ENCODE measurements at regions not wholly inside any gene's neighbourhood (a gene's known extent, or its start where the extent isn't known, plus 50 kb on each side); places are given as distances from the start of the nearest gene placed in this dataset.
"Not testable (repeated sequence)": the region's sequence is repeated elsewhere in the genome, so short reads cannot be mapped to it uniquely, and the experiment has no call there.

DNA sequence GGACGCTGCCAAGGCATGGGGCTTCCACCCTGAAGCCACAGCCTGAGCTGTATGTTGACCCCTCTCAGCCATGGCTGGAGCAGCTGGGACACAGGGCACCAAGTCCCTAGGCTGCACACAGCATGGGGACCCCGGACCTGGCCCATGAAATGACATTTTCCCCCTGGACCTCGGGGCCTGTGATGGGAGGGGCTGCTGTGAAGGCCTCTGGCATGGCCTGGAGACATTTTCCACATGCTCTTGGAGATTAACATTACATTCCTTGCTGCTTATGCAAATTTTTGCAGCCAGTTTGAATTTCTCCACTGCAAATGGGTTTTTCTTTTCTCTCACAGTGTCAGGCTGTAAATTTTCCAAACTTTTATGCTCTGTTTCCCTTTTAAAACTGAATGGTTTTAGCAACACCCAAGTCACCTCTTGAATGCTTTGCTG is 463.6 kb downstream of the ZWINT start:
- no peak for DNase-seq

DNA sequence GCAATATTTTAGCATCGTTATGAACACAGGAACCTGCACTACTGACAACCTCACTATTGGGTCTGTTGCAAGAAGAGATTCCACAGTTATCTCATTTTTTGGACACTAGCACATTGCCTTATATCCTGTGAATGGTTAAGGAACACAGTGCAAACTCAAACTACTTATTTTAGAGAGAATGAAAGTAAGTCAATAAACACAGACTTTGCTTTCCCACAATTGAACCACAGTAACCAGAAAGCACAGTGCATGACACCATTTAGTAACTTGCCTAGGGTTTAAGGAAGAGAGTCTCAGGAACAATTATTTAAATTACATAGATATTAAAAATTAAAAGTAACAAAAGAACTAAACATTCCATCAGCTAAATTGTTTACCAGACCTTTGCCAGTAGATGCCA is 468.8 kb downstream of the ZWINT start:
- DNase-seq, result no peak

- DNase-seq, result no peak
These were observed 479.5 kb downstream of the ZWINT start for GRCh38 chr10:55881588-55881987.

GRCh38 chr10:55873485-55873884 is 487.6 kb downstream of the ZWINT start:
- DNase-seq, result no peak

DNA sequence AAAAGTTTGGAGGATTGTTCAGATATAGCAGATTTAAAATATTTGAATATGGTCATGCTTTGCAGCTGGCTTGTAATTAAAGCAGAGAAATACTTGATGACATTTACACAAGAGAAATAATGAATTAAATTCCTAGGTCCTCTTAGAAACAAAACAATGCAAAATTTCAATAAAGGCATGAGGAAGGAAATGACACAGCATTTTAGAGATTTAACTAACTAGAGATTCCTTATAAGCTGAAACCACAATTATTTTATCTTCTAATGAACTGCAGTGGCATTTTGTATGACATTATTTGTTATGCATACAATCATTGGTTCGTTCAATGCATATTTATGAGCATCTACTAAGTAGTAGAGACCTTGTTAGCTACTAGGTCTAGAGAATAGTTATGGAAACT is 490.9 kb downstream of the ZWINT start:
- DNase-seq, result no peak

GRCh38 chr10:55867848-55868247 is 493.2 kb downstream of the ZWINT start:
- no peak for DNase-seq

DNA sequence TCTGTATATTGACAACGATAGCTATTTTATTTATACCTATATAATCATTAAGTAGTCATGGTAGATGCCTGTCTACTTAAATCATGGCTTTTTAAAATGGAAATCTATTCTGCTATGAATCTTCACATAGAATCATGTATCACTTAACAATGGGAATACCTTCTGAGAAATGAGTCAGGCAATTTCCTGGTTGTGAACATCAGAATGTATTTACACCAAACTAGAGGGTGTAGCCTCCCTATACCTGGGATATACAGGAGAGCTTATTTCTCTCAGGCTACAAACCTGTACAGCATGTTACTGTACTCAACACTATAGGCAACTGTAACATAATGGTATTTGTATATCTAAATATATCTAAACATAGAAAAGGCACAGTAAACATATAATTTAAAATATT is 502.3 kb downstream of the ZWINT start:
- DNase-seq, result no peak

- DNase-seq, result no peak
These were observed 508.2 kb downstream of the ZWINT start for GRCh38 chr10:55852900-55853299.

DNA sequence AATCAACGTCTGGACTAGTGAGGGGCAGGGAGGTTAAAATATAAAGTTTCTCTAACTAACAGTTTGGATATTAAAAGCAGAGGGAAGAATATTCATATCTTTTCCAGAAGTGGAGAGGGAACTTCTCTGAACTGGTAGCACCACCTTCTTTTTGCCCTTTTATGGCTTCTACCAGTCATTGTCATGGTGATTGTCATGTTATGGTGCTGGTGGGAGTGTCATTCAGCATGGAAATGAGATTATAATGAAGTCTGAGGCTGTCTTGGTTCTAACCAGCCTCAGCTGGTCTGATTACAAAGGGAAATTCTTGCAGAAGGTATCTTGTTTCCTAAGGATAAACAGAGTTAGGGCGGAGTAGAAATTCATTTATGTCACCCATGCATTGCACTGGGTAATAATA is 523.8 kb downstream of the ZWINT start:
- no peak for DNase-seq

DNA sequence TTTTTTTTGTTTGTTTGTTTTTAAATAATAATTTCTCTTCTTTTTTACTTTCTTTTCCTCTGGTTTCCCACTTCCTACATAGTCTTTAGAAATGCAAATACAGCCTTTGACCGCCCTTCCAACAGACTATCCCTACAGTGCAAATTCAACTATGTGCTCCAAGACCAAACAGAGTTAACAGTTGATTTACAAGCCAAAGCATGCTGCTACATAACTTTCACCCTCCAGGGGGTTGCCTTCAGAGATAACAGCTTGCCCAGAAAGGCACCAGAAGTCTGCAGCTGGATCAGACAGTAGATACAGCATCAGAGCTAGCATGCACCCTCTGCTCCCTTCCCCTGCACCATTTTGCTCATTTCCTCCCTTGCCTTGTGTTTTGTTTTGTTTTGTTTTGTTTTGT is 539.0 kb downstream of the ZWINT start:
- no peak for DNase-seq

- no peak for DNase-seq
These were observed 540.6 kb downstream of the ZWINT start for GRCh38 chr10:55820478-55820877.

DNA sequence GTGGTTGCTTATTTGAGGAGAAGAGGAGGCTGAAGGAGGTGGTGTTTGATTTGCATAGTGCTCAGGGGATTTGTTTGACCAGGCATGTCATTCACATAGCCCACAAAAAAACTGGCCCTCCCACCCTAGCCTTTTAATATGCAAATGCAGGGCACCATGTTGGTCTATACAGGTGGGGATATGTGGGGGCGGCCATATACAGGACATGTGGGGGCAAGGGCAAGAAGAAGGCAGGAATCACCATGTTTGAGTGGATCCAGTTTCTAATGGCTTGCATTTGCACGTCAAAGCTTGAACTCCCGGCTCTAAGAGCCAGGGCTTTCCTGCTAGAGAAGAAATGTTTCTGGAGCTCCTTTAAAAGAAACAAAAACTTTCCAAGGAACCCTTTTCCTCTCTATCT is 541.0 kb downstream of the ZWINT start:
- DNase-seq, result no peak

DNA sequence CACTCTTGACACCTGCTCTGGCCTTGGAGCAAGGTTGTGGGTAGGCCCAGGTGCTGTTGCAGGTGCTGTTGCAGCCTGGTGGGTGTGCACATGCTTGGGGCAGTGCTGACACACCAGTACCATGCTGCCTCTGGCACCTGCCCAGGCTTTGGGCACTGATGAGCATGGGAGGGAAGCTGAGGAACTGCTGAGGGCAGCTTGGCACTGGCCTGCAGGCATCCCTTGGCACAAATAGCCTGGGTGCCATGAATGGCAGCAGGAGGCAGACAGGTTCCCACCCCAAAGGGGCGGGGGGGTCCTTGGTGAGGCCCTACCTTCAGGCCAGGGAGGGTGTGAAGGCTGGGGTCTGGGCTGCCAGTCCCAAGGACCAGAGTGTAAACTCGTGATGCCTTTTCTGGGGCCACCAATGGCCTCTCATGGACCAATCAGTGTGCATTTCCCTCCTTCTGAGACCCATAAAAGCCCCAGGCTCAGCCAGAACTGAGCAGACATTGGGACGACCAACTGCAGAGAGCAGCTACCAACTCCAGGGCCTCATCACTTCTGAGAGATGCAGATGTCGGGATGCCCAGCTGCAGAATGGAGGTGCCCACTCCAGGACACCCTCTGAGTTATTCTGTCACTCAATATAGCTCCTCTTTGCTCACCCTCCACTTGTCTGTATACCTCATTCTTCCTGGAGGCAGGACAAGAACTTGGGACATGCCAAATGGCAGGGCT is 547.4 kb downstream of the ZWINT start:
- DNase-seq, result no peak

GRCh38 chr10:55803055-55803454 is 558.0 kb downstream of the ZWINT start:
- DNase-seq, result no peak

- no peak for DNase-seq
These were observed 559.8 kb downstream of the ZWINT start for GRCh38 chr10:55801353-55801661.

GRCh38 chr10:55800602-55801352 is 560.3 kb downstream of the ZWINT start:
- no peak for DNase-seq

- DNase-seq, result no peak
These were observed 568.0 kb downstream of the ZWINT start for GRCh38 chr10:55793024-55793423.

DNA sequence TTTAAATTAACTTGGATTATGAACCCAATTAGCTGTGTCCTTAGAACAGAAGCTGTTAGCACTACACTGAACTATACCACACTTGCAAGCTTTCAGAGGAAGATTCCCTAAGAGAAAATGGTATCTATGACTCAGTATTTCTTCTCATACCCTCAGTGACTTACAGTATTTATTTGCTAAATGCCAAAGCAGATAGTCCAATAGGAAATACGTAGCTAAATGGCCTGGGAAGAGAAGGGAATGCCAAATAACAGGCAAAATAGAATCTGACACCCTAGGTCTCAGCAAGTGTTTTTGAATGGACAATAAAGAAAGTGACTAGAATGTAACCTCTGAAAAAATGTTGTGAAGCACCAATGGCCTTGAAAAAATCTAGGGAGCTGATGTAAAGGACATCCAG is 570.8 kb downstream of the ZWINT start:
- DNase-seq, result not testable (repeated sequence)

DNA sequence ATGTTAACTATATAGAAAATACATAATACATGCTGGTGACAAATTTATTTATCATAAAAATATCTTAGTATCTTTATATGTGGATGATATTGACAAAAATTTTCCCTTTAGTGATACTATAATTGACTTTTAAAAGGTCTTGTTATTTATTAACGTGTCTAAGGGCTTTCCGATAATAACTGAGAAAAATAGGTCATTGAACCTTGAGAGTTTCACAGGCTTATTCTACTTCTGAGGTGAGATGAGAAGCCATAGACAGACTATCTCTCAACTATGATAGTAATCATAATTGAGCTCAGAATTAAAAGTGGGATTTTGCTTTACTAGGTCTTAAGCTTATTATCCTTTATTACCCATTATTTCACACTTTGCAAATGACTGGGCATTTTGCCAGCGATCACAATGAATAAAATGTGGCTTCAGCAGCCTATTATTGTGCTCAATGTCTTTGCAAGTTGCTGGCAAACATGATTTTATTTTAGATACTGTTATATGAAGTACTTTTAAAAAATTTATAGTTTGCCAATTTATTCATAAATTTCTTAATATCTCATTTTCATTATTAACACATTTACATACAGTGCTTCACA is 574.5 kb downstream of the ZWINT start:
- no peak for DNase-seq

DNA sequence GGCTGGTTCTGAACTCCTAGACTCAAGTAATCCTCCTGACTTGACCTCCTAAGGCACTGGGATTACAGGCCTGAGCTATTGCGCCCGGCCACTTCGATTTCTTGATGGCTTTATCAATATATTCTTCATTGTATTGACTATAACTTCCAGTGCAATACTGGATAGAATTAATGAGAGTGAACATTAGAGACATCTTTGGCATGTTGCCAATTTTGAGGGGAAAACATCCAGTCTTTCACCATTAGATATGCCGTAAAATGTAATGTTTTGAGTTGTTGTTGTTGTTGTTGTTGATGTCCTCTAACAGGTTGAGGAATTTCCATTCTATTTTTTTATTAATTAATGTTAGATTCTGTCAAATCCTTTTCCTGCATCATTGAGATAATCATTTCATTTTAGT is 578.9 kb downstream of the ZWINT start:
- no peak for DNase-seq

DNA sequence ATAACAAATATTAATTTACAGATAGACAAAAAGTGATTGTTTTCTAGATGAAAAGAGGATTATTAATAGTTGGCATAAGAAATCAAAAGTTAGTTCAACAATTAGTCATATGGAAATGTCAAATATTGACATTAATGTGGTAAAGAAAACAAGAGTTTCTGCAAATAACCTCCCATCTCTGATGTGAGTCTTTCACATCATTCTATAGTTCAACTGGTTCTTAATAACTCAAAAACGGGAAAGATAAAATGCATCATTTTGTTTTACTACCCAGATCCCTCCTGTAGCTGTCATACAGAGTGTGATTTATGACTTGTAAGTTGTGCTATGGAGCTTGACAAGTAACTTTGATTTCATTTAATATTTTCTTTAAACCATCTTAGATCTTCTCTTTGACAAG is 594.8 kb downstream of the ZWINT start:
- no peak for DNase-seq

DNA sequence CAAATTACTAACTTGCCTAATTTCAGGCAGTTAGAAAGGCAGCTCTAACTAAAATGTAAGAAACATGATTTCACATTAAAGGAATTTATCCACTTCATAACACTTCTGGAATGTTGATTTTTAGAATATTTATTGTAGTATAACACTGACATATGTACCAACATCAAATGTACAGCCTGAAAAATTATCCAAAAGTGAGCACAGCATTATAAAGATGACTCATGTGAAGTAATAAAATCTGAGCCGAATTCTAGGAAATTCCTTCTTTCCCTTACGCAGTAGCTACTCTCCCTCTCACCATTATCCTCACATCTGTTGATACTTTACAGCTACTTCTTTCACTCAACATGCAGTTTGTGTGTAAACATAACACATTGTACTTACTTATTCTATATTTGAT is 610.6 kb downstream of the ZWINT start:
- no peak for DNase-seq

DNA sequence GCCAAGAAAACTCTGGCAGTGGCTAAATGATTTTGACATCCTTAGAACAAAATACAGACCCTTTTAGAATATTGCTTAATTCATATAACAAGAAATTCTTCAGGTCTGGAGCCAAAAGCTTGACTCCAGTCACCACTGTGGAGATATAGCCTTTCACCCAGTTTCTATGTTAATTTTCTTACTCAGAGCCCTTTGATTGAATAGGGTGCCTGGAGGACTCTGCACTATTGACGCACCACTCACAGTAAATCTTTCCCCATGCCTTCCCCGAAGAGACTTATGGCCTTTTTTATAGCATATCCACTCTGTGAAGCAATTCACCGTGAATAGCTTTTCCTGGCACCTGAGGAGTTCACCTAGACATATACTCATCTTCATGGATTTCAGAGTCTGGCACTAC is 613.8 kb downstream of the ZWINT start:
- no peak for DNase-seq

GRCh38 chr10:55746002-55746401 is 615.1 kb downstream of the ZWINT start:
- DNase-seq, result no peak
